ENCODE measurements at regions not wholly inside any gene's neighbourhood (a gene's known extent, or its start where the extent isn't known, plus 50 kb on each side); places are given as distances from the start of the nearest gene placed in this dataset.

GRCh38 chr2:64204703-64205102 is 60.5 kb upstream of the PELI1 start:
- no peak for TF ChIP-seq CTCF (IDR thresholded peaks at IDR 0.05)
- TF ChIP-seq EZH2 (IDR thresholded peaks at IDR 0.05; ENCODE audit: borderline replicate concordance, insufficient read depth, low read depth, low read length, poor library complexity, severe bottlenecking): no peak

Measured in B cell (primary cell).